ENCODE measurements at regions not wholly inside any gene's neighbourhood (a gene's known extent, or its start where the extent isn't known, plus 50 kb on each side); places are given as distances from the start of the nearest gene placed in this dataset.

- Histone ChIP-seq H3K23me2 (ENCODE audit: low read depth, low read length) (no peaks in the 10 kb centered on the region), H4K20me1 (replicated peaks in 1 of 2; ENCODE audit: control insufficient read depth in 1 of 2, insufficient read depth in 2 of 2, low read length in 2 of 2) (no peaks in the 10 kb centered on the region), H3K4me2 (ENCODE audit: insufficient read depth in 1 of 2, low read depth in 2 of 2, low read length in 2 of 2) (no peak overlapping the region), H3K79me2 (ENCODE audit: control insufficient read depth in 1 of 2, insufficient read depth in 2 of 2, low read length in 2 of 2) (no peaks in the 10 kb centered on the region), H3K27me3 (replicated peaks in 1 of 4; ENCODE audit: control insufficient read depth in 3 of 4, extremely low read depth in 1 of 4, insufficient read depth in 3 of 4, low read length in 3 of 4) (no peaks in the 10 kb centered on the region; a peak in 1 of 7 replicates), H3K56ac (replicated peaks; ENCODE audit: insufficient read length, low read depth, low read length) (no peak overlapping the region), H3K23ac (ENCODE audit: insufficient read length) (no peak overlapping the region), H3K4me3 (ENCODE audit: extremely low read depth in 1 of 4, insufficient read depth in 2 of 4, low read depth in 3 of 4, low read length in 4 of 4) (no peak overlapping the region), H3K4me1 (replicated peaks in 1 of 4; ENCODE audit: control insufficient read depth in 3 of 4, insufficient read depth in 4 of 4, low read length in 3 of 4) (peaks cover 0 to 2% (median 0%) of the 10 kb centered on the region in 4 experiments; a peak in 1 of 7 replicates), H2BK12ac (ENCODE audit: low read depth, low read length) (no peak overlapping the region), H3K27ac (ENCODE audit: low read depth, low read length) (no peak overlapping the region), H3K18ac (ENCODE audit: extremely low read depth, low read length) (no peak overlapping the region), H3K9me3 (ENCODE audit: insufficient read depth in 2 of 2, low read depth in 1 of 2, low read length in 1 of 2) (no peaks in the 10 kb centered on the region), H3K4ac (replicated peaks; ENCODE audit: insufficient read length, low read depth, low read length) (no peak overlapping the region), H2AK5ac (ENCODE audit: low read depth, low read length) (no peak overlapping the region), H2BK15ac (ENCODE audit: low read length) (no peak overlapping the region), H4K5ac (ENCODE audit: insufficient read length, low read depth, low read length) (no peak overlapping the region), H3K36me3 (ENCODE audit: control insufficient read depth in 2 of 4, insufficient read depth in 4 of 4, low read length in 3 of 4) (no peaks in the 10 kb centered on the region), H4K91ac (replicated peaks; ENCODE audit: insufficient read length, low read length) (no peak overlapping the region), H4K8ac (ENCODE audit: extremely low read depth, insufficient read depth, low read length) (no peak overlapping the region), H3K79me1 (ENCODE audit: low read depth, low read length) (no peaks in the 10 kb centered on the region), H2BK120ac (replicated peaks; ENCODE audit: low read depth, low read length) (no peak overlapping the region), H2BK5ac (ENCODE audit: low read depth, low read length) (no peak overlapping the region), H3K14ac (ENCODE audit: insufficient read length) (no peak overlapping the region), H2BK20ac (ENCODE audit: low read length) (no peak overlapping the region), H2AFZ (ENCODE audit: low read length) (no peak overlapping the region), H3K9ac (replicated peaks in 1 of 4; ENCODE audit: extremely low read depth in 1 of 4, low read depth in 3 of 4, low read length in 3 of 4) (no peak overlapping the region)
- FAIRE-seq, result no peak
- ChIA-PET POLR2A (ENCODE audit: partially characterized antibody) (interaction anchor here (1.7 kb wide), 1 partner anchor 10 kb away, joined by 4 read pairs; no protein-coding TSS in a partner anchor), CTCF (ENCODE audit: partially characterized antibody) (interaction anchor here (0.6 to 1.3 kb wide), 3 partner anchors 9 to 105 kb away, joined by 3 read pairs; no protein-coding TSS in a partner anchor)
- 88% methylated on average over 9 of the region's 9 CpGs; no CpG with 5 or more reads in 1 of the 2 experiments for whole genome bisulfite sequencing, 2 experiments (ENCODE audit: extremely low coverage in 1 of 2, insufficient coverage in 1 of 2, insufficient read length in 1 of 2, insufficient replicate concordance in 2 of 2, low coverage in 1 of 2, low lambda C conversion rate in 2 of 2, missing lambda C conversion rate in 1 of 2)
- DNase-seq (ENCODE audit: low read depth in 1 of 2, low spot score in 2 of 2), result no peak
- no peak for TF ChIP-seq JUN (IDR thresholded peaks at IDR 0.05; ENCODE audit: low read depth, low read length)
- TF ChIP-seq EP300 (IDR thresholded peaks at IDR 0.05; ENCODE audit: borderline replicate concordance in 1 of 2, low read depth in 2 of 2, low read length in 2 of 2), result no peak
- no peak for TF ChIP-seq YY1 (IDR thresholded peaks at IDR 0.05; ENCODE audit: low read depth, low read length)
- no peak for TF ChIP-seq MAX (IDR thresholded peaks at IDR 0.05)
- no peak for TF ChIP-seq BACH1 (IDR thresholded peaks at IDR 0.05; ENCODE audit: low read length)
- no peak for TF ChIP-seq RAD21 (IDR thresholded peaks at IDR 0.05 in 1 of 2, conservative IDR thresholded peaks at IDR 0.05 in 1 of 2; ENCODE audit: low read depth in 2 of 2, low read length in 2 of 2)
- no peak for TF ChIP-seq BCL11A (IDR thresholded peaks at IDR 0.05; ENCODE audit: low read depth in 2 of 2, low read length in 2 of 2)
- TF ChIP-seq ASH2L (IDR thresholded peaks at IDR 0.05; ENCODE audit: low read length), result no peak
- no peak for TF ChIP-seq PHF8 (conservative IDR thresholded peaks at IDR 0.05; ENCODE audit: low read depth, low read length)
- no peak for TF ChIP-seq SP1 (IDR thresholded peaks at IDR 0.05; ENCODE audit: low read depth, low read length)
- no peak for TF ChIP-seq CREB1 (IDR thresholded peaks at IDR 0.05)
- TF ChIP-seq SUZ12 (IDR thresholded peaks at IDR 0.05; ENCODE audit: low read length), result no peak
- TF ChIP-seq RNF2 (IDR thresholded peaks at IDR 0.05; ENCODE audit: borderline replicate concordance, low read depth, low read length, missing control alignments, poor library complexity, severe bottlenecking), result no peak
- no peak for TF ChIP-seq CHD2 (IDR thresholded peaks at IDR 0.05; ENCODE audit: low read length)
- no peak for TF ChIP-seq FOSL1 (IDR thresholded peaks at IDR 0.05; ENCODE audit: insufficient read depth, low read depth, low read length)
Observed at GRCh38 chr13:106108346-106108745, 427.1 kb downstream of the EFNB2 start.
